MCF 10A (cell line): ENCODE measurements at regions not wholly inside any gene's neighbourhood (a gene's known extent, or its start where the extent isn't known, plus 50 kb on each side); places are given as distances from the start of the nearest gene placed in this dataset.

Source experiments
- BruUV-seq: library from RNA; stranded (reverse); fragments of 400-500 nt; replicated peaks from 2 replicates; lab custom pipeline; 2021; lab: Mats Ljungman, UMichigan
- CTCF ChIA-PET: fragments of 300-600 bp; sonication (Branson Sonifier 250); formaldehyde crosslinking; extraction: SDS; loops from one replicate; lab custom pipeline; 2021; ENCODE audit warnings: antibody characterized with exemption, inconsistent platforms; lab: Yijun Ruan, JAX
- POLR2A ChIA-PET: fragments of 300-600, 350-650 bp; sonication (Branson Sonifier 250); formaldehyde crosslinking; extraction: SDS; loops from one replicate; lab custom pipeline; 2020; ENCODE audit warnings: antibody characterized with exemption, inconsistent platforms; lab: Yijun Ruan, JAX
- DNase-seq: peaks from one replicate; pipeline ENCODE4 v3.0.0-alpha.2; 2018; ENCODE audit not compliant: unreplicated experiment
- H3K27ac Mint-ChIP-seq: one replicate; pipeline ENCODE4 v1.8.0; 2022; ENCODE audit warnings: mild to moderate bottlenecking, low read depth, mixed read lengths; ENCODE audit not compliant: unreplicated experiment
- H3K27me3 Mint-ChIP-seq: one replicate; pipeline ENCODE4 v1.8.0; 2022; ENCODE audit warnings: mixed read lengths; ENCODE audit not compliant: insufficient read depth, unreplicated experiment
- H3K36me3 Mint-ChIP-seq: one replicate; pipeline ENCODE4 v1.8.0; 2022; ENCODE audit warnings: mild to moderate bottlenecking, moderate library complexity, mixed read lengths; ENCODE audit not compliant: insufficient read depth, unreplicated experiment
- H3K4me1 Mint-ChIP-seq: one replicate; pipeline ENCODE4 v1.8.0; 2022; ENCODE audit warnings: mixed read lengths; ENCODE audit not compliant: insufficient read depth, unreplicated experiment
- H3K4me3 Mint-ChIP-seq: one replicate; pipeline ENCODE4 v1.8.0; 2022; ENCODE audit warnings: mild to moderate bottlenecking, moderate library complexity, mixed read lengths; ENCODE audit not compliant: unreplicated experiment
- H3K9me3 Mint-ChIP-seq: one replicate; pipeline ENCODE4 v1.8.0; 2022; ENCODE audit warnings: mixed read lengths; ENCODE audit not compliant: unreplicated experiment
- CTCF ChIP-seq: fragments of 200-600 bp; IDR thresholded peaks from one replicate; pipeline ENCODE4 v1.8.0; 2022; ENCODE audit warnings: antibody characterized with exemption, mild to moderate bottlenecking; ENCODE audit not compliant: unreplicated experiment
- intact Hi-C: fragments of 100-400 bp; cut with micrococcal nuclease; formaldehyde crosslinking; loops from 2 replicates; pipeline ENCODE4 v1.14.1; 2022

DNA sequence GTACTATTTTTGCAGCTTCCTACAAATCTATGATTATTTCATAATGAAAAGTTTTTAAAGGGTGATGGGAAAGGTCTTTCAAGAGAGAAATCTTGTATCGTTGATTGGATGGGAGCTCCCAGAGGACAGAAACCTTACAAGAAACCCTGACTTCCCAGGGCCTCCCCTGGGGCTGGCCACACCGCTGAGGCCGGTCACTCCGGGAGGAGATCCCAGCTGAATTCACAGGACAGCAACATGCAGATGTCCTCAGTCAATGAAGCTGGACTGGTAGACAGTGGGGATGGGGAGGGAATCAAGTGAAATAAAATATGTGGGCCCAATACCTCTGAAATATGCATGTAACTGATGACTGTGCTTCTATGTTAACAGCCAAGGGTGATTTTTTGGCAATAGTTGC lies 135.6 kb downstream of the TFCP2L1 start:
- H3K27ac Mint-ChIP-seq = no peak overlapping the region
- intact Hi-C loops = no loop called here
- no peaks in the 10 kb centered on the region for H3K27me3 Mint-ChIP-seq
- TF ChIP-seq CTCF = no peak
- BruUV-seq = no TSS peak
- H3K36me3 Mint-ChIP-seq = no peaks in the 10 kb centered on the region
- H3K4me3 Mint-ChIP-seq = no peak overlapping the region
- H3K4me1 Mint-ChIP-seq = peaks cover 6% of the 10 kb centered on the region
- no peaks in the 10 kb centered on the region for H3K9me3 Mint-ChIP-seq
- POLR2A ChIA-PET = interaction anchor here (0.9 kb wide), 1 partner anchor 11 kb away, joined by 3 read pairs; no protein-coding TSS in a partner anchor
- CTCF ChIA-PET = interaction anchor here (0.6 kb wide), 1 partner anchor 19 kb away, joined by 3 read pairs; no protein-coding TSS in a partner anchor
- DNase-seq = no peak

- Mint-ChIP-seq H3K4me3 (no peak overlapping the region), H3K27me3 (no peaks in the 10 kb centered on the region), H3K4me1 (peaks cover 9% of the 10 kb centered on the region), H3K36me3 (no peaks in the 10 kb centered on the region), H3K27ac (no peak overlapping the region), H3K9me3 (no peaks in the 10 kb centered on the region)
- TF ChIP-seq CTCF = no peak
- BruUV-seq = no TSS peak
- POLR2A ChIA-PET = interaction anchor here (0.7 to 2.7 kb wide), 3 partner anchors 10 to 55 kb away, joined by 3 to 10 read pairs (median 6); no protein-coding TSS in a partner anchor
- intact Hi-C loops = no loop called here
- CTCF ChIA-PET = interaction anchor here (0.6 to 1.6 kb wide), 3 partner anchors 46 to 56 kb away, joined by 3 to 7 read pairs (median 3); no protein-coding TSS in a partner anchor
- DNase-seq = no peak
Measured at GRCh38 chr2:121150126-121150525, 134.9 kb downstream of the TFCP2L1 start.

GRCh38 chr2:121150713-121151112 lies 134.3 kb downstream of the TFCP2L1 start:
- DNase-seq = no peak
- CTCF ChIA-PET = interaction anchor here (0.7 to 1.6 kb wide), 6 partner anchors 46 to 301 kb away, joined by 3 to 7 read pairs (median 3); no protein-coding TSS in a partner anchor
- Mint-ChIP-seq H3K36me3 (no peaks in the 10 kb centered on the region), H3K27ac (no peak overlapping the region), H3K4me1 (peaks cover 15% of the 10 kb centered on the region), H3K27me3 (no peaks in the 10 kb centered on the region), H3K9me3 (no peaks in the 10 kb centered on the region), H3K4me3 (no peak overlapping the region)
- intact Hi-C loops = no loop called here
- TF ChIP-seq CTCF = no peak
- no TSS peak for BruUV-seq
- POLR2A ChIA-PET = interaction anchor here (2.7 kb wide), 1 partner anchor 10 kb away, joined by 10 read pairs; no protein-coding TSS in a partner anchor

DNA sequence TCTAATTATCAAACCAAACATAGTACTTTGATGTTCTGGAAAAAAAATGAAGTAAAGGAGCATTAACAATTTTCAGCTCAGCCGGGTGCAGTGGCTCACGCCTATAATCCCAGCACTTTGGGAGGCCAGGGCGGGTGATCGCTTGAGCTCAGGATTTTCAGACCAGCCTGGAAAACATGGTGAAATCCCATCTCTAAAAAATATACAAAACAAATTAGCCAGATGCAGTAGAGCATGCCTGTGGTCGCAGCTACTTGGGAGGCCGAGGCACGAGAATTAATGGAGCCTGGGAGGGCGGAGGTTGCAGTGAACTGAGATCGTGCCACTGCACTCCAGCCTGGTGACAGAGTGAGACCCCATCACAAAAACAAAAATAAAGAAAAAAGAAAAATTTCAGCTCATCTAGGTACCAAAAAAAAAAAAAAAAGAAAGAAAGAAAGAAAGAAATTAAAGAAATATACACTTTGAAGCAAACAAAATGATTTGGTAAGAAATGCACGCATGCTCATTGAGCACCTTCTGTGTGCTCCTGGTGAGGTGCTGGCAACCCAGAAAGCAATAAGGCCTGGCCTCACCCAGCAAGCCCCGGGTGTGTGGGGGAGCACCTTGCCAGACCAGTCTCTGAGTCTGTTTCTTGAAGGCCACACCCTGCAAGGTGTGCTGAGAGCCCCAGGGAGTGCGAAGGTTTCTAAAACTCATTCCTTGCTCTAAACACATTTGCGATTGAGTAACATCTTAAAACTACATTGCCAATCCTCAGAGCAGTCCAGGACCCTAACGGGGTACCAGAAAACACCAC lies 133.5 kb downstream of the TFCP2L1 start:
- H3K27me3 Mint-ChIP-seq = no peaks in the 10 kb centered on the region
- no peak overlapping the region for H3K4me3 Mint-ChIP-seq
- H3K36me3 Mint-ChIP-seq = no peaks in the 10 kb centered on the region
- ChIA-PET POLR2A (interaction anchor here (0.7 to 2.7 kb wide), 4 partner anchors 9 to 58 kb away, joined by 3 to 10 read pairs (median 4); no protein-coding TSS in a partner anchor), CTCF (interaction anchor here (0.6 to 1.6 kb wide), 7 partner anchors 45 to 300 kb away, joined by 3 to 7 read pairs (median 3); no protein-coding TSS in a partner anchor)
- no peaks in the 10 kb centered on the region for H3K9me3 Mint-ChIP-seq
- intact Hi-C loops = no loop called here
- no peak overlapping the region for H3K27ac Mint-ChIP-seq
- H3K4me1 Mint-ChIP-seq = peaks cover 15% of the 10 kb centered on the region
- peak; percentile 34 for DNase-seq
- no peak for TF ChIP-seq CTCF
- BruUV-seq = no TSS peak
